WTC11 (cell line): ENCODE measurements at regions not wholly inside any gene's neighbourhood (a gene's known extent, or its start where the extent isn't known, plus 50 kb on each side); places are given as distances from the start of the nearest gene placed in this dataset.

Experiments used
- ATAC-seq: fragments of 200-7000 bp; cut with Tn5 transposase; 2 replicates; pipeline ENCODE4 v1.10.0; 2021; ENCODE audit warnings: mild to moderate bottlenecking, moderate library complexity
- CTCF ChIA-PET: fragments of 300-600 bp; sonication (Branson Sonifier 250); formaldehyde crosslinking; loops from one replicate; lab custom pipeline; 2021; ENCODE audit warnings: antibody characterized with exemption; lab: Charles Lee
- POLR2A ChIA-PET: fragments of 350-600 bp; sonication (Branson Sonifier 250); formaldehyde crosslinking; loops from one replicate; lab custom pipeline; 2021; ENCODE audit warnings: antibody characterized with exemption; lab: Charles Lee
- DNase-seq: peaks from one replicate; pipeline ENCODE4 v3.0.0; 2021; ENCODE audit warnings: low spot score
- H3K27ac Mint-ChIP-seq: 2 replicates; pipeline ENCODE4 v1.8.0; 2021; ENCODE audit warnings: mixed read lengths
- H3K27me3 Mint-ChIP-seq: 2 replicates; pipeline ENCODE4 v1.8.0; 2021; ENCODE audit warnings: low read depth, mild to moderate bottlenecking, moderate library complexity, mixed read lengths
- H3K36me3 Mint-ChIP-seq: 2 replicates; pipeline ENCODE4 v1.8.0; 2021; ENCODE audit warnings: mixed read lengths
- H3K4me1 Mint-ChIP-seq: 2 replicates; pipeline ENCODE4 v1.8.0; 2022; ENCODE audit warnings: mixed read lengths
- H3K4me3 Mint-ChIP-seq: 2 replicates; pipeline ENCODE4 v1.8.0; 2021; ENCODE audit warnings: mild to moderate bottlenecking, moderate library complexity, mixed read lengths
- H3K9me3 Mint-ChIP-seq: 2 replicates; pipeline ENCODE4 v1.8.0; 2021; ENCODE audit warnings: mixed read lengths
- AR ChIP-seq: fragments of 250-450 bp; sonication (Bioruptor Pico); IDR thresholded peaks from 2 replicates; pipeline ENCODE4 v1.9.0; 2021; ENCODE audit warnings: mild to moderate bottlenecking
- ARID4B ChIP-seq: sonication (generic); formaldehyde crosslinking; IDR thresholded peaks from 2 replicates; pipeline ENCODE4 v1.8.0; 2023; ENCODE audit warnings: missing genetic modification reagents, mild to moderate bottlenecking, borderline replicate concordance
- CBFB ChIP-seq: sonication (generic); formaldehyde crosslinking; IDR thresholded peaks from 2 replicates; pipeline ENCODE4 v1.8.1; 2022; ENCODE audit warnings: mild to moderate bottlenecking, low read depth, missing genetic modification reagents
- CREB1 ChIP-seq: sonication (generic); formaldehyde crosslinking; IDR thresholded peaks from 2 replicates; pipeline ENCODE4 v1.8.0; 2023; ENCODE audit warnings: mild to moderate bottlenecking, missing genetic modification reagents
- CREM ChIP-seq: sonication (generic); formaldehyde crosslinking; IDR thresholded peaks from 2 replicates; pipeline ENCODE4 v1.8.1; 2022; ENCODE audit warnings: mild to moderate bottlenecking, missing genetic modification reagents, moderate library complexity
- EMX1 ChIP-seq: fragments of 250-450 bp; sonication (Bioruptor Pico); IDR thresholded peaks from 2 replicates; pipeline ENCODE4 v1.8.0; 2021; ENCODE audit warnings: mild to moderate bottlenecking
- ERG ChIP-seq: fragments of 250-450 bp; sonication (Bioruptor Pico); IDR thresholded peaks from 2 replicates; pipeline ENCODE4 v1.8.0; 2021; ENCODE audit warnings: mild to moderate bottlenecking
- ETV6 ChIP-seq: sonication (generic); formaldehyde crosslinking; IDR thresholded peaks from 2 replicates; pipeline ENCODE4 v1.8.1; 2022; ENCODE audit warnings: mild to moderate bottlenecking, missing genetic modification reagents
- JUN ChIP-seq: sonication (generic); formaldehyde crosslinking; IDR thresholded peaks from 2 replicates; pipeline ENCODE4 v1.8.0; 2023; ENCODE audit warnings: mild to moderate bottlenecking, missing genetic modification reagents
- MLX ChIP-seq: sonication (generic); formaldehyde crosslinking; IDR thresholded peaks from 2 replicates; pipeline ENCODE4 v1.8.1; 2023; ENCODE audit warnings: mild to moderate bottlenecking, missing genetic modification reagents, moderate library complexity
- SOX15 ChIP-seq: fragments of 250-450 bp; sonication (Bioruptor Pico); IDR thresholded peaks from 2 replicates; pipeline ENCODE4 v1.9.0; 2021; ENCODE audit warnings: mild to moderate bottlenecking
- SP1 ChIP-seq: sonication (generic); formaldehyde crosslinking; conservative IDR thresholded peaks from 2 replicates; pipeline ENCODE4 v1.8.1; 2022; ENCODE audit warnings: missing genetic modification reagents
- TEAD1 ChIP-seq: sonication (generic); formaldehyde crosslinking; IDR thresholded peaks from 2 replicates; pipeline ENCODE4 v1.8.0; 2022; ENCODE audit warnings: mild to moderate bottlenecking, missing genetic modification reagents
- ZNF281 ChIP-seq: sonication (generic); formaldehyde crosslinking; IDR thresholded peaks from 2 replicates; pipeline ENCODE4 v1.8.0; 2023; ENCODE audit warnings: mild to moderate bottlenecking, missing genetic modification reagents
- ZNF396 ChIP-seq: fragments of 250-450 bp; sonication (Bioruptor Pico); IDR thresholded peaks from 2 replicates; pipeline ENCODE4 v1.8.0; 2021; ENCODE audit warnings: mild to moderate bottlenecking, moderate library complexity, borderline replicate concordance
- ZNF532 ChIP-seq: fragments of 250-450 bp; sonication (Bioruptor Pico); IDR thresholded peaks from 2 replicates; pipeline ENCODE4 v1.9.0; 2021; ENCODE audit warnings: mild to moderate bottlenecking, borderline replicate concordance

GRCh38 chr16:5604770-5605169, 507.2 kb upstream of the EEF2KMT start (continued):
- TF ChIP-seq ERG (CRISPR knock-in tag) (no peak), SOX15 (CRISPR knock-in tag) (no peak), ZNF281 (CRISPR knock-in tag) (no peak)
- TF ChIP-seq, all 79 proteins: peak for 0

GRCh38 chr16:5603836-5604235, 506.2 kb upstream of the EEF2KMT start:
- no peak overlapping the region for H3K27ac Mint-ChIP-seq
- H3K4me3 Mint-ChIP-seq, result no peak overlapping the region
- no peak for ATAC-seq
- POLR2A ChIA-PET, result no interaction called here
- CTCF ChIA-PET, result no interaction called here
- H3K9me3 Mint-ChIP-seq, result peaks cover 36% of the 10 kb centered on the region
- H3K36me3 Mint-ChIP-seq, result peaks cover 35% of the 10 kb centered on the region
- peaks cover 6% of the 10 kb centered on the region for H3K27me3 Mint-ChIP-seq
- no peaks in the 10 kb centered on the region for H3K4me1 Mint-ChIP-seq
- no peak for TF ChIP-seq CBFB (CRISPR knock-in tag)
- no peak for DNase-seq

- Mint-ChIP-seq H3K4me3 (no peak overlapping the region), H3K27ac (no peak overlapping the region), H3K9me3 (peaks cover 45% of the 10 kb centered on the region), H3K4me1 (no peaks in the 10 kb centered on the region), H3K27me3 (peaks cover 6% of the 10 kb centered on the region), H3K36me3 (peaks cover 47% of the 10 kb centered on the region)
- ChIA-PET CTCF (no interaction called here), POLR2A (no interaction called here)
- DNase-seq (no peak), ATAC-seq (no peak)
- TF ChIP-seq AR (CRISPR knock-in tag) (no peak), MLX (no peak), SP1 (CRISPR knock-in tag) (no peak), CREB1 (CRISPR knock-in tag) (no peak), CREM (CRISPR knock-in tag) (no peak), ZNF532 (CRISPR knock-in tag) (no peak), CBFB (CRISPR knock-in tag) (no peak), ZNF396 (no peak), JUN (CRISPR knock-in tag) (no peak), ETV6 (no peak), EMX1 (no peak), ARID4B (CRISPR knock-in tag) (no peak), TEAD1 (no peak)
Measured at GRCh38 chr16:5601957-5602356, 504.4 kb upstream of the EEF2KMT start.
